BLaER1 treated with 17β-estradiol and CSF1 and Interleukin-3, amounts not matched to agents 10 nM and 100 nM (cell line): ENCODE measurements at regions not wholly inside any gene's neighbourhood (a gene's known extent, or its start where the extent isn't known, plus 50 kb on each side); places are given as distances from the start of the nearest gene placed in this dataset.

ENCODE experiments used
- H3K27ac ChIP-seq, 11 experiments: shearing (Covaris generic); formaldehyde crosslinking; 2 replicates each; pipeline ENCODE4 v1.8.1; 2022
- H3K27me3 ChIP-seq, 11 experiments: shearing (Covaris generic); formaldehyde crosslinking; 2 replicates each; pipeline ENCODE4 v1.8.1; 2022
- H3K36me3 ChIP-seq, 11 experiments: shearing (Covaris generic); formaldehyde crosslinking; 2 replicates each; pipeline ENCODE4 v1.8.1; 2022
- H3K4me1 ChIP-seq, 10 experiments: shearing (Covaris generic); formaldehyde crosslinking; 2 replicates each; pipeline ENCODE4 v1.8.1; 2022
- H3K4me2 ChIP-seq, 11 experiments: shearing (Covaris generic); formaldehyde crosslinking; 2 replicates each; pipeline ENCODE4 v1.8.1; 2022
- H3K4me3 ChIP-seq, 10 experiments: shearing (Covaris generic); formaldehyde crosslinking; 2 replicates each; pipeline ENCODE4 v1.8.1; 2022
- H3K9ac ChIP-seq, 11 experiments: shearing (Covaris generic); formaldehyde crosslinking; 2 replicates each; pipeline ENCODE4 v1.8.1; 2022
- H3K9me3 ChIP-seq, 11 experiments: shearing (Covaris generic); formaldehyde crosslinking; replicated peaks in 1 of 11; 2 replicates each; pipeline ENCODE4 v1.8.1; 2022
- H4K20me1 ChIP-seq, 11 experiments: shearing (Covaris generic); formaldehyde crosslinking; 2 replicates each; pipeline ENCODE4 v1.8.1; 2022
- Cebpa-rat ChIP-seq, 11 experiments: shearing (Covaris generic); IDR thresholded peaks; 2 replicates each; pipeline ENCODE4 v1.8.1; 2022

DNA sequence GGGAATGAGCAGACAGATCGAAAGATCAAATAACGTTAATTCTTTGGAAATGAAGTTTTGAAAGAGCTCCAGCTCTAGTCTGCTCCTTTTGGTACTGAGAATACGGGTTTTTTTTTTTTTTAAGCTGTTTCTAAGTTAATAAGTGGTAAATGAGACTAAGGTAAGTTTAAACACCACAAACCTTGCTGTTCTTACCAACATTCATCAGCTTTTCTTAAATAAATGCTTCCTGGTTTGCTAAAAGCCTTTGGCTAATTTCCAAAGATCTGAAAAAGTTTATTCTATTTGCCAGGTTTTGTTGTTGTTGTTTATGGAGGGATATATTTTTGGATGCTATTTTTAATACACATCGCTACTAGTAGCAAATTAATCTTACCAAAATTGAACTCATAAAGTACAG lies 55.1 kb upstream of the STXBP5 start:
- no peaks in the 10 kb centered on the region for H3K27me3 ChIP-seq
- H3K4me2 ChIP-seq: no peak overlapping the region
- H4K20me1 ChIP-seq: no peaks in the 10 kb centered on the region
- no peaks in the 10 kb centered on the region for H3K4me1 ChIP-seq
- H3K36me3 ChIP-seq: no peaks in the 10 kb centered on the region
- H3K27ac ChIP-seq: no peak overlapping the region
- TF ChIP-seq Cebpa-rat (IDR thresholded peaks at IDR 0.05): no peak
- no peak overlapping the region for H3K9ac ChIP-seq
- no peak overlapping the region for H3K4me3 ChIP-seq
- no peaks in the 10 kb centered on the region for H3K9me3 ChIP-seq

- H3K9ac ChIP-seq: no peak overlapping the region
- TF ChIP-seq Cebpa-rat (IDR thresholded peaks at IDR 0.05): no peak
- H3K36me3 ChIP-seq: no peaks in the 10 kb centered on the region
- H3K4me2 ChIP-seq: no peak overlapping the region
- no peak overlapping the region for H3K4me3 ChIP-seq
- no peaks in the 10 kb centered on the region for H3K9me3 ChIP-seq
- H3K4me1 ChIP-seq: no peaks in the 10 kb centered on the region
- no peaks in the 10 kb centered on the region for H3K27me3 ChIP-seq
- no peaks in the 10 kb centered on the region for H4K20me1 ChIP-seq
- H3K27ac ChIP-seq: no peak overlapping the region
Measured at GRCh38 chr6:147149826-147150225, 54.4 kb upstream of the STXBP5 start.

DNA sequence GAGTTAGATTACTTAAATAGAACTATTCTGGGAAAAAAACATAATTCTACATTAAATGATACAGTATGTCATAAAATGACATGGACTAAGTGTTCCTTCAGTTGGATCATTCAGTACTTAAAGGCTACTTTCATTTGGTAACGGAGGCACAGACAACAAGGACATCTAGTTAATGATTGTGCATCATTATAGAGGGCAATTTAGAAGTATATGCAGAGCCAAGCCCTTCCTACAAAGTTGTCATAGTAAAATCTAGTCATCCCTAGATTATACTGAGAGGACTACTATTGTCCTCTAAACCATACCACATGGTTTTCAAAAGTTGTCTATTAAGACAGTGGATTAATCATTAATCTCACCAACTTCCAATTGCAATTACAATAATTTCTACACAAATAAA lies 53.9 kb upstream of the STXBP5 start:
- H3K27me3 ChIP-seq: no peaks in the 10 kb centered on the region
- no peak overlapping the region for H3K4me2 ChIP-seq
- H3K36me3 ChIP-seq: no peaks in the 10 kb centered on the region
- H4K20me1 ChIP-seq: no peaks in the 10 kb centered on the region
- no peak overlapping the region for H3K9ac ChIP-seq
- H3K27ac ChIP-seq: no peak overlapping the region
- TF ChIP-seq Cebpa-rat (IDR thresholded peaks at IDR 0.05): no peak
- no peak overlapping the region for H3K4me3 ChIP-seq
- H3K4me1 ChIP-seq: no peaks in the 10 kb centered on the region
- no peaks in the 10 kb centered on the region for H3K9me3 ChIP-seq
